Duodenal mucosa (tissue), 2 donors: ENCODE measurements at regions not wholly inside any gene's neighbourhood (a gene's known extent, or its start where the extent isn't known, plus 50 kb on each side); places are given as distances from the start of the nearest gene placed in this dataset.
"Not testable (repeated sequence)": the region's sequence is repeated elsewhere in the genome, so short reads cannot be mapped to it uniquely, and the experiment has no call there.

ENCODE experiments used
- H3K27ac ChIP-seq: one replicate; pipeline ENCODE4 v1.7.0; 2013; ENCODE audit warnings: low read depth, low read length
- H3K27me3 ChIP-seq, 2 donors: one replicate each; pipeline ENCODE4 v1.7.0; 2013; ENCODE audit warnings: low read length in 2 of 2, control low read depth in 1 of 2; ENCODE audit not compliant: insufficient read depth in 2 of 2, control insufficient read depth in 1 of 2
- H3K36me3 ChIP-seq, 2 donors: one replicate each; pipeline ENCODE4 v1.7.0; 2013; ENCODE audit warnings: low read length in 2 of 2, control low read depth in 1 of 2; ENCODE audit not compliant: insufficient read depth in 2 of 2, control insufficient read depth in 1 of 2
- H3K4me1 ChIP-seq, 2 donors: one replicate each; pipeline ENCODE4 v1.7.0; 2013; ENCODE audit warnings: low read length in 2 of 2, control low read depth in 1 of 2; ENCODE audit not compliant: insufficient read depth in 2 of 2, control insufficient read depth in 1 of 2
- H3K4me3 ChIP-seq, 2 donors: one replicate each; pipeline ENCODE4 v1.7.0; 2013; ENCODE audit warnings: low read length in 2 of 2, low read depth in 1 of 2
- H3K9ac ChIP-seq, 2 donors: one replicate each; pipeline ENCODE4 v1.7.0; 2013; ENCODE audit warnings: low read length in 2 of 2, low read depth in 1 of 2
- H3K9me3 ChIP-seq, 2 donors: one replicate each; pipeline ENCODE4 v1.7.0; 2013; ENCODE audit warnings: low read length in 2 of 2, control low read depth in 1 of 2; ENCODE audit not compliant: control insufficient read depth in 1 of 2

DNA sequence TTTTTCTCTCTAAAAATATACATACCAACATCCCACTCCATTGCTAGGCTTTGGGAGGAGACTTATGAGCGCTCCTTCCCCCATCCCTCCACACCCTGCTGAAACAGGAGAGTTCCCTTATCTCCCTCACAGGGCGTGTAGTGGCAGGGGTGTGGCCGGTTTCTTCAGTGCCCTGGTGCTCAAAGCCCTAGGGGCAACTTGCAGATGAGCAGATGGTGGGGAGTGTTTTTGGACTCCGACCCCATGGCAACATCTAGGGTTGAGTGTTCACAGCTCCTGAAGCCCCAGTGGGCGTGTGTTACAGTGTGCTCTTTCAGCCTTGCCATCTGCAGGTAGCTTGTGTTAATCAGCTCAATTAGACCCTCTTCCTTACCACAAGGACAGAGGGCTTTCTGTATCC, 409.5 kb downstream of the MAT2B start:
- H3K27ac ChIP-seq = no peak overlapping the region
- no peaks in the 10 kb centered on the region for H3K9me3 ChIP-seq
- no peak overlapping the region for H3K9ac ChIP-seq
- peaks cover 25 to 26% of the 10 kb centered on the region in 2 donors for H3K4me1 ChIP-seq
- peak overlapping the region in 1 of 2 donors; percentile 12 for H3K4me3 ChIP-seq
- no peaks in the 10 kb centered on the region for H3K27me3 ChIP-seq
- H3K36me3 ChIP-seq = no peaks in the 10 kb centered on the region

DNA sequence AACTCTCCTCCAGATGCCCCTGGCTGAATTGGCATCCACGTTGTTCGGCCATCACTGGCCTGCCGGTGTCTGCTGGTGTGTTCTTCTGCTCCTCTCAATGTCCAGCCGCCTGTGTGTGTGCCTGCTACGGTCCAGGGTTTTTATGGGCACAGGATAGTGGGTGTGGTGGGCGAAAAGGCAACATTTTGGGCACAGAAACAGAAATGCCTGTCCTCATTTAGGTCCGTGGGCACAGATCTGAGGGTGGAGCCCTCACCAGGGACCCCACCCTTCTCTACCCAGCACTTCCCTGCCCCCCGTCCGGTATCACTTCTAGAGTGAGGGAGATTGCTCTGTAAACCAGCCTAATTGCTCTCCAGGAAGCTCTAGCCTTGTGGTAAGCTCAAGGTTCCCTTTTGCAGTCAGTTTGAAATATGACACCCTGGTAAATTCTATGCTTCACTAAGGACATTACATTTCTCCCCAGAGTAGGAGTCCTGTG, 410.1 kb downstream of the MAT2B start:
- Histone ChIP-seq H3K36me3 (no peaks in the 10 kb centered on the region), H3K4me3 (peak overlapping the region; percentile 3 to 12), H3K27me3 (no peaks in the 10 kb centered on the region), H3K4me1 (peaks cover 25 to 26% of the 10 kb centered on the region in 2 donors), H3K9ac (no peak overlapping the region), H3K27ac (peak overlapping the region; percentile 36), H3K9me3 (no peaks in the 10 kb centered on the region)

DNA sequence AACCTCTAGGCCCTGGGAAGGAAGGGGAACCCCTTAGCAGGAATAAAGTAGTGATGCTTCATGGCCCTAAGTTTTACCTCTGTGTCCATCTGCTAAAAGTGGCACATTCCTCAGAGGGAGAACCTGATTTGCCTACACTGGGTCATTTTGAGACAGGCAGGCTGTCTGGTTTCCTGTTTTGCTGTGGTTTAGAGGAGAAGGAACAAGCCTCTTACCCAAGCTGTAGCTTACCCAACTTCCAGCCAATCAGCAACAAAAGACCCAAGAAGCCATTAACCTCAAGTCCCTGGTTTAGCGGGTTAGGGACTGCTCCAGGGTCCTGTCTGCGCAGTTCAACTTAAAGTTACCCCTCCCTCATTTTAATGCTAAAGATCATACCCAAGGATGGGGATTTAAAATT, 411.0 kb downstream of the MAT2B start:
- H3K27me3 ChIP-seq = no peaks in the 10 kb centered on the region
- H3K4me3 ChIP-seq = peak overlapping the region in 1 of 2 donors; percentile 28
- H3K27ac ChIP-seq = no peak overlapping the region
- H3K9ac ChIP-seq = peak overlapping the region in 1 of 2 donors; percentile 0
- H3K4me1 ChIP-seq = peaks cover 25 to 26% of the 10 kb centered on the region in 2 donors
- no peaks in the 10 kb centered on the region for H3K9me3 ChIP-seq
- no peaks in the 10 kb centered on the region for H3K36me3 ChIP-seq

DNA sequence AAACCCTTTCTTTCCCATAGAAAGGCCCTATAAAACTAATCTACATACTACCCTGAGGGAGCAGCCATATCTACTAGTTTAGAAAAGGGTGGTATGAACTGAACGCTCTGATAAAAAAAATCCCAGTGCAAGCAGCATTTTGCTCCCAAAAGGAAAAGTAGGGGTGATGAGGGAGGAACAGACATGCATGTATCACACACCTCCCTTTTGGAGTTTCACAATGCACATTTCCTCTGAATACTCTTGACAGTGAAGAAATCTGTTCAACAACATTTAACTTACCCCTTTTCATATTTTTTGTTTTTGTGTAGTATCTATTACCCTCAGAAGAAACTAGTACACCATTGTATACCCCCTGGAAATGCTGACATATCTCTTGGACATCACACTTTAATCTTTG, 411.4 kb downstream of the MAT2B start:
- no peak overlapping the region for H3K4me3 ChIP-seq
- no peak overlapping the region for H3K27ac ChIP-seq
- H3K9me3 ChIP-seq = no peaks in the 10 kb centered on the region
- no peaks in the 10 kb centered on the region for H3K36me3 ChIP-seq
- peaks cover 25 to 26% of the 10 kb centered on the region in 2 donors for H3K4me1 ChIP-seq
- no peaks in the 10 kb centered on the region for H3K27me3 ChIP-seq
- H3K9ac ChIP-seq = no peak overlapping the region

DNA sequence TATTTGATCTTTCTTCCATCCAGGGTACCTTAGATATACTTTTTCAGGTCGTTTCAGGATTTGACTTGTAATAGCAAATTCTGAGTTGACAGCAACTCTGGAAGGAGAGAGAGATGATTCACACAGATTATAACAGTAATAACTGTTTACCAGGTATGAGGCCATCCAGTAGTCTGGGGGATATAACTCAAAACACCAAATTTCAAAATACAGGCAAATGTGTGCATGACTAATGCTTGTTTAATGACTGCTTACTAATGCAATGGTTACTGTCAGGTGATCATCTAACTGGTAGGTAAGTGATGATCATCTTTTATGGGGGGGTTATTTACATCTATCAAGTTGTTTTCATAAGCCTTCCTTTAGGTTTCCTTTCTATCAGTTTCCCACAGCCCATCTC, 412.3 kb downstream of the MAT2B start:
- no peaks in the 10 kb centered on the region for H3K27me3 ChIP-seq
- no peak overlapping the region for H3K4me3 ChIP-seq
- H3K9ac ChIP-seq = no peak overlapping the region
- H3K4me1 ChIP-seq = peaks cover 25 to 26% of the 10 kb centered on the region in 2 donors
- H3K36me3 ChIP-seq = no peaks in the 10 kb centered on the region
- H3K27ac ChIP-seq = no peak overlapping the region
- H3K9me3 ChIP-seq = no peaks in the 10 kb centered on the region

DNA sequence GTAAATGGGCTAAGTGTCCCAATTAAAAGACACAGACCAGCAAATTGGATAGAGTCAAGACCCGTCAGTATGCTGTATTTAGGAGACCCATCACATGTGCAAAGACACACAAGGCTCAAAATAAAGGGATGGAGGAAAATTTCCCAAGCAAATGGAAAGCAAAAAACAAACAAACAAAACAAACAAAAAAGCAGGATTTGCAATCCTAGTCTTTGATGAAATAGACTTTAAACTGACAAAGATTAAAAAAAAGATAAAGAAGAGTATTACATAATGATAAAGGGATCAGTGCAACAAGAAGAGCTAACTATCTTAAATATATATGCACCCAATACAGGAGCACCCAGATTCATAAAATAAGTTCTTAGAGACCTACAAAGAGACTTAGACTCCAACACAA, 429.6 kb downstream of the MAT2B start:
- H3K9ac ChIP-seq, H3K4me1 ChIP-seq, H3K36me3 ChIP-seq, H3K27ac ChIP-seq, H3K4me3 ChIP-seq, H3K9me3 ChIP-seq, H3K27me3 ChIP-seq: not testable (repeated sequence)

DNA sequence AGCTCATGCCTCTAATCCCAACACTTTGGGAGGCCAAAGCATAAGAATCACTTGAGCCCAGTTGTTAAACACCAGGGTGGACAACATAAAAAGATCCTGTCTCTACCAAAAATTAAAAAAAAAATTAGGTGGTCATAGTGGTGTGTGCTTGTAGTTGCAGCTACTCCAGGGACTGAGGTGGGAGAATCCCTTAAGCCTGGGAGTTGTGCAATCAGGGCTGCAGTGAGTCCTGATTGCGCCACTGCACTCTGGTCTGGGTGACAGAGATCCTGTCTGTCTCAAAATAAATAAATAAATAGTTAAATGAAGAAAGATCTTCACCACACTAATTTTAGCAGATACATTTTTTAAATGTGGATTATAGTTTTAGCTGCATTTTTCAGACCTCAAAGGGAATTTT, 433.2 kb downstream of the MAT2B start:
- Histone ChIP-seq H3K27ac (no peak overlapping the region), H3K4me1 (no peaks in the 10 kb centered on the region), H3K9ac (no peak overlapping the region), H3K9me3 (no peaks in the 10 kb centered on the region), H3K27me3 (no peaks in the 10 kb centered on the region), H3K36me3 (no peaks in the 10 kb centered on the region), H3K4me3 (no peak overlapping the region)

DNA sequence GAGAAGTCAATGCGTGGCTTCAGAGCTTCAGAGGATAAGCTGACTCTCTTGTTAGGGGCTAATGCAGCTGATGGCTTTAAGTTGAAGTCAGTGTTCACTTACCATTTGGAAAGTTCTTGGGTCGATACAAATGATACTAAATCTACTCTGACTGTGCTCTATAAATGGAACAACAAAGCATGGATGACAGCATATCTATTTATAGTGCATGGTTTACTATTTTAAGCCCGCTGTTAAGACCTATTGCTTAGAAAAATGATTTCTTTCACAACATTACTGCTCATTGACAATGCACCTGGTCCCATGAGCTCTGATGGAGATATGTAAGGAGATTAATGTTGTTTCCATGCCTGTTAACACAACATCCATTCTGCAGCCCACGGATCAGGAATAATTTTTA, 435.7 kb downstream of the MAT2B start:
- Histone ChIP-seq H3K27me3 (no peaks in the 10 kb centered on the region), H3K4me3 (no peak overlapping the region), H3K4me1 (no peaks in the 10 kb centered on the region), H3K27ac (no peak overlapping the region), H3K9ac (no peak overlapping the region), H3K9me3 (no peaks in the 10 kb centered on the region), H3K36me3 (no peaks in the 10 kb centered on the region)

DNA sequence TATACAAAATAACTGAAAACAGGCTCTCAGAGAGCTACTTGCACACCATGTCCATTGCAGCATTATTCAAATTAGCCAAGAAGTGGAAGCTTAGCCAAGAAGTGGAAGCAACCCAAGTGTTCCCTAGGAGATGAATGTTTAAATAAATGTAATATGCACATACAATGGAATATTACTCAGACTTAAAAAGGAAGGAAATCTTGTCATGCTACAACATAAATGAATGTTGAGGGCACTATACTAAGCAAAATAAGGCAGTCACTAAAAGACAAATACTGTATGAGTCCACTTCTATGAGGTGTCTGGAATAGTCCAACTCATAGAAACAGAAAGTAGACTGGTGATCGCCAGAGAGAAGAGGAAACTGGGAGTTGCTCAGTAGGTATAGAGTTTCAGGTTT, 438.1 kb downstream of the MAT2B start:
- no peaks in the 10 kb centered on the region for H3K9me3 ChIP-seq
- H3K4me3 ChIP-seq = no peak overlapping the region
- H3K9ac ChIP-seq = no peak overlapping the region
- H3K4me1 ChIP-seq = no peaks in the 10 kb centered on the region
- no peaks in the 10 kb centered on the region for H3K27me3 ChIP-seq
- H3K36me3 ChIP-seq = no peaks in the 10 kb centered on the region
- H3K27ac ChIP-seq = no peak overlapping the region

- Histone ChIP-seq H3K9ac (no peak overlapping the region), H3K36me3 (no peaks in the 10 kb centered on the region), H3K27ac (no peak overlapping the region), H3K4me1 (no peaks in the 10 kb centered on the region), H3K4me3 (no peak overlapping the region), H3K9me3 (no peaks in the 10 kb centered on the region), H3K27me3 (no peaks in the 10 kb centered on the region)
Measured at GRCh38 chr5:163944738-163945137, 439.3 kb downstream of the MAT2B start.
